Esophagus muscularis mucosa (tissue), 3 donors: ENCODE measurements at regions not wholly inside any gene's neighbourhood (a gene's known extent, or its start where the extent isn't known, plus 50 kb on each side); places are given as distances from the start of the nearest gene placed in this dataset.

Experiments used
- POLR2A ChIP-seq: fragments of 450-650 bp; IDR thresholded peaks from one replicate; pipeline ENCODE4 v1.6.1; 2017; ENCODE audit warnings: antibody characterized with exemption, moderate library complexity, mild to moderate bottlenecking, low read depth
- TF ChIP-seq, protein P1 (sequence below), 3 experiments: fragments of 200-600 bp in 2 of 3; fragments of 450-650 bp in 1 of 3; sonication (generic) in 2 of 3; IDR thresholded peaks; one replicate each; pipeline ENCODE4 v1.5.1; 2017 to 2019; ENCODE audit warnings: antibody characterized with exemption in 3 of 3, mild to moderate bottlenecking in 2 of 3, moderate library complexity in 1 of 3

GRCh38 chr2:199556527-199557285, 99.0 kb upstream of the SATB2 start:
- TF ChIP-seq POLR2A, result no peak
- TF ChIP-seq, protein P1, sequence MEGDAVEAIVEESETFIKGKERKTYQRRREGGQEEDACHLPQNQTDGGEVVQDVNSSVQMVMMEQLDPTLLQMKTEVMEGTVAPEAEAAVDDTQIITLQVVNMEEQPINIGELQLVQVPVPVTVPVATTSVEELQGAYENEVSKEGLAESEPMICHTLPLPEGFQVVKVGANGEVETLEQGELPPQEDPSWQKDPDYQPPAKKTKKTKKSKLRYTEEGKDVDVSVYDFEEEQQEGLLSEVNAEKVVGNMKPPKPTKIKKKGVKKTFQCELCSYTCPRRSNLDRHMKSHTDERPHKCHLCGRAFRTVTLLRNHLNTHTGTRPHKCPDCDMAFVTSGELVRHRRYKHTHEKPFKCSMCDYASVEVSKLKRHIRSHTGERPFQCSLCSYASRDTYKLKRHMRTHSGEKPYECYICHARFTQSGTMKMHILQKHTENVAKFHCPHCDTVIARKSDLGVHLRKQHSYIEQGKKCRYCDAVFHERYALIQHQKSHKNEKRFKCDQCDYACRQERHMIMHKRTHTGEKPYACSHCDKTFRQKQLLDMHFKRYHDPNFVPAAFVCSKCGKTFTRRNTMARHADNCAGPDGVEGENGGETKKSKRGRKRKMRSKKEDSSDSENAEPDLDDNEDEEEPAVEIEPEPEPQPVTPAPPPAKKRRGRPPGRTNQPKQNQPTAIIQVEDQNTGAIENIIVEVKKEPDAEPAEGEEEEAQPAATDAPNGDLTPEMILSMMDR (IDR thresholded peaks at IDR 0.05), result no peak
